T-helper 9 cell (primary cell): ENCODE measurements at regions not wholly inside any gene's neighbourhood (a gene's known extent, or its start where the extent isn't known, plus 50 kb on each side); places are given as distances from the start of the nearest gene placed in this dataset.

Experiments used
- DNase-seq: peaks from one replicate; pipeline ENCODE4 v3.0.0-alpha.2; 2020

GRCh38 chr3:105174017-105174615 lies 192.6 kb upstream of the ALCAM start:
- DNase-seq: no peak

GRCh38 chr3:105177576-105177975 lies 189.1 kb upstream of the ALCAM start:
- no peak for DNase-seq

- no peak for DNase-seq
These were observed 179.4 kb upstream of the ALCAM start for GRCh38 chr3:105187344-105187743.

- DNase-seq: no peak
These were observed 171.4 kb upstream of the ALCAM start for GRCh38 chr3:105195260-105195659.

GRCh38 chr3:105197863-105198262 lies 168.8 kb upstream of the ALCAM start:
- no peak for DNase-seq

DNA sequence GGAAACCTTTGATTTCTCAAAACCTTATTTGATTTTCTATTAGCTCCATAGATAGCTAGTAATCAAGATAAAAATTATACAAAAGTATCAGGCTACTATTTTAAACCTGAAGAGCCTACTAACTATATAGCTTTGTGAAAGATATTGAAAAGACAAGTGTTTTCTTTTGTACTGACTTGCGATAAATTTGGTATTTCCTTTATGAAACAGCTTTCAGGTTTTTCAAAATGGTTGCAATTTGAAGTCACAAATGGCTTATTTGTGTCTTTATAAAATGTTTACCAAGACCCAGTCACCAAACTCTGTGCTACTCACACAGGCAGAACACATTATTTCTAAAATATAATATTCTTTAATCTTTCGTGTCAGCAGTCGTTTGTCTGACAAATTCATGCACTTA lies 167.5 kb upstream of the ALCAM start:
- no peak for DNase-seq

DNA sequence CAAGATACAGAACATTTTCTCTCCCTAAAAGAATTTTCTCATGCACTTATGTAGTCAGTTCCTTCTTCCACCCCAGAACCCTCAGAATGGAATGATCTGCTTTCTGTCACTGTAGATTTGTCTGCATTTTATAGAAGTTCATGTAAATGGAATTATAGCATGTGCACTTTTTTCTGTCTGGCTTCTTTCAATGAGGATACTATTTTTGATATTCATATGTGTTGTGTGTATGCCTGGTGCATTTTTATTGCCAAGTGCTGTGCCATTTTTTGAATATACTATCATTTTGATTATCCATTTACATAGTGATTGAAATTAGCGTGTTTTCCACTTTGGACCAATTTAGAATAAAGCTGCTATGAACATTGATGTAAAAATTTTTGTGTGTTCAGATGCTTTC lies 156.6 kb upstream of the ALCAM start:
- DNase-seq: no peak

GRCh38 chr3:105214590-105214989 lies 152.1 kb upstream of the ALCAM start:
- DNase-seq: no peak

- no peak for DNase-seq
These were observed 144.1 kb upstream of the ALCAM start for GRCh38 chr3:105222568-105223093.

GRCh38 chr3:105223815-105224214 lies 142.9 kb upstream of the ALCAM start:
- no peak for DNase-seq

GRCh38 chr3:105228696-105229095 lies 138.0 kb upstream of the ALCAM start:
- no peak for DNase-seq

- no peak for DNase-seq
These were observed 134.2 kb upstream of the ALCAM start for GRCh38 chr3:105232553-105232952.

DNA sequence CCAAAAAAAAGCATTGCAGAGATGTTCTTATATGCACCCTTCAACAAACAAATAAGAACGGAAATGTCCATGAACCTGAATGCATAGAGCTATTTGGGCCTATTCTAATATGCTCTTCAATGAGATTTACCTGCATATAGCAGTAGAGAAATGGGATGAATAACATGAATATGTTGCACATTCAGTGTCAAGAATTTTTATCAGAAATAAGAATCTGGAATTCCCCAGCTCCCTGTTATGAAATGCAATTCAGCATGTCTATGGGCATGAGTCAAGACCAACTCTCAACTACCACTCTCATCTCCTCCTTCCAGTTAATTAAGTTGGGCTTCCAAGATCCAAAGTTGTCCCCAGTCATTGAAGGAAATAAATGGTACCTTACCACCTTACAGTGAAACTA lies 133.7 kb upstream of the ALCAM start:
- DNase-seq: no peak

- no peak for DNase-seq
These were observed 131.5 kb upstream of the ALCAM start for GRCh38 chr3:105235221-105235620.

GRCh38 chr3:105235785-105236184 lies 130.9 kb upstream of the ALCAM start:
- no peak for DNase-seq

DNA sequence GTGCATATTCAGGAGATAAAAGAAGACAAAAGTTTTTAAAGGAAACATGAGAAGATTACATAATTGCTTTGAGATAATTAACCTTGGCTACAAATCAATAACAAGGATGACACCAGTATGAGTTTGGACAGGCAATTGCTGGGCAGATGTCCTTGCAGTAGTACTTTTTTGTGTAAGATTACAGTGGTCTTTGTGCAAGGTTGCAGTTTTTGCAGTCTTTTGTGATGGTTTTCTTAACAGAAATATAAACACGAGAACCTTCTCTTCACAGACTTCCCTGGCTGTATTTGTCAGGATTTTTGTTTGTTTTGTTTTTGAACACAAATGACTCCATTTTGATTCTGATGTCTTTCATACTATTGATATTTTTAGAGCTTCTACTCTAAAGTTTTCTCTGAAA lies 128.3 kb upstream of the ALCAM start:
- DNase-seq: no peak

DNA sequence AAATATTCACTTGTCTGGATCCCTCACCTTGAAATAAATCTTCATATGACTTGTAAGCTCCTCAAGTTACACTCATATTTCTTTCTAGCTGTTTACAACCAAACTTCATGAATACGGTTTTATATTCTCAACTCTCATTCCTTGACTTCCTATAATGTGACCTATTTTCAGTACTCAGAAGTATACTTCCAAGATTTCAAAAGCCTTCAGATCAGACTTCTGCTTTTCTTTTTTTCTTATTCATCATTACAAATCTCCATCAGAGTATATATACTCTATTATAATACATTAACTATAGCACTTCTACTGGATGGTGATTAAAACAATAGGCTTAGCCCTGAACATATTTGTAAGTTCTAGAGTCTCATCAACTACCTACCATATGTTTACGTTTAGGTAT lies 123.6 kb upstream of the ALCAM start:
- DNase-seq: no peak

DNA sequence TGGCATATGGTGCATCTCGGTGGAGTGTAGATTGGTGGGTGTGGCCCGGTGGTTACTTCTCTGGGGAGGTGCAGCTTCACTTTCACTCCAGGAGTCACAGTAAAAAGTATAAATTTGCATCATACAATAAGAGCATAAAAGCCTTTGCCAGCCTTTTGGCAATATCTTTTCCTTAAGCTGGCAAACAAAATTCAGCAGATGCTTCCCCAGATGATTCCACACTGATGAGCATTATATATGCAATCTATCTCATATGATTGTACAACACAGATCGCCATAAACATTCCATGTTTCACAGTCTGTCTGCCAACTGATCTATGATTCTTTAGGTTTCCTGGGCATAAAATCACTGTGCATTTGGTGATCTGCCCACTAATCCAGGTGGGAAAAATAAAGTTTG lies 120.2 kb upstream of the ALCAM start:
- DNase-seq: no peak

DNA sequence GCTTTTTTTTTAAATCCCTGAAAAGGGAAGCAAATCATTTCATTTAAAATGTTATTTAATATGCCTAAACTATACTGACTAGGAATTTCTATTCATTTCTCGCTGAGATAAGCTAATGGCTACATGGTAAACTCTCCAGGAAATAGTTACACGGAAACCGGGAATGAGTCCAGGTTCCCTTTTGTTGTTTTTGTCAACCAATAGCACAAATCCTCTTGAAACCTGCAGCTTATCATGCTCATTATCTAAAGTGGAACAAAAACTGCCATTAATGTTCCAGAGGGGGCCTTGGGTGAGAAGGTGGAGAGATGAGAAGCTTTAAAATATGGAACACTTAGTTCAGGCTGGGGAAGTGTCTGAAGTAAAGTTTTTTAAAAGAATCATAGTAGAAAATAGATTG lies 113.5 kb upstream of the ALCAM start:
- no peak for DNase-seq

- no peak for DNase-seq
These were observed 112.6 kb upstream of the ALCAM start for GRCh38 chr3:105254154-105254553.

GRCh38 chr3:105255350-105255749 lies 111.4 kb upstream of the ALCAM start:
- DNase-seq: no peak

DNA sequence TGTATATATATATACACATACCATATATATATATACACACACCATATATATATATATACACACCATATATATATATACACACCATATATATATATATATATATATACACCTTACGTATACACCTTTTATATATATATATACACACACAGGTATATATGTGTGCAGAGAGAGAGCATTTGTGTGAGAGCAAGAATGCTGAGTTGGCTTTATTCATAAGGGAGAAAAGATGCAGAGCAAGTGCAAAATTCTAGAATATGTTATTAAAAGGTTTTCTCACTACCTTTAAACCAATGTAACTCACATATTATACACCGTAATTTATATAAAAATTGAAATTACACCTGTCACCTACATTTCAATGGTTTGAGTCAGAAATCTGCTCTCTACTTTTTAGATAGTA lies 107.2 kb upstream of the ALCAM start:
- DNase-seq: no peak

GRCh38 chr3:105260385-105260784 lies 106.3 kb upstream of the ALCAM start:
- DNase-seq: no peak

GRCh38 chr3:105274536-105274935 lies 92.2 kb upstream of the ALCAM start:
- no peak for DNase-seq

DNA sequence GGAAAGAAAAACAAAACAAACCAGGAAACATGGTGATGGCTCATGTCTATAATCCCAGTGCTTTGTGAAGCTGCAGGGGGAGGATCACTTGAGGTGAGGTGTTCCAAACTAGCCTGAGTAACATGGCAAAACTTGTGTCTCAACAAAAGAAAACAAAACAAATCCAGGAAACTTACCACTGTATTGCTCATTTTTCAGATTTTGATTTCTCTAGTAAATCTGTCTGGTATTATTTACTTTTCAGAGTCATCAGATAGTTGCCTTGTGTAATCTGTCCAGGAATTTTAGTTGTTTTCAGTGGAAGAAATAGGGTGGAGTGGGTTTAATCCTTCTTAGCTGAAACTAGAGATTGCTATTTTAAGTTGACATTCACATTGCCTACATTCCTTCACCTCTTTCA lies 91.8 kb upstream of the ALCAM start:
- no peak for DNase-seq
